Thymus (tissue), 11 donors: ENCODE measurements at regions not wholly inside any gene's neighbourhood (a gene's known extent, or its start where the extent isn't known, plus 50 kb on each side); places are given as distances from the start of the nearest gene placed in this dataset.
"Not testable (repeated sequence)": the region's sequence is repeated elsewhere in the genome, so short reads cannot be mapped to it uniquely, and the experiment has no call there.

Experiments
- DNase-seq, 9 donors: peaks; one replicate each; pipeline ENCODE4 v3.0.0-alpha.2; 2013; ENCODE audit warnings: low spot score in 9 of 9, low read depth in 6 of 9, missing footprints in 1 of 9
- H3K27ac ChIP-seq, 2 donors: one replicate each; pipeline ENCODE4 v1.5.1; 2013; ENCODE audit warnings: control low read depth in 1 of 2, low read depth in 1 of 2, low read length in 1 of 2, mild to moderate bottlenecking in 1 of 2, moderate library complexity in 1 of 2
- H3K27me3 ChIP-seq, 2 donors: one replicate each; pipeline ENCODE4 v1.5.1; 2013; ENCODE audit warnings: low read length in 1 of 2; ENCODE audit not compliant: control insufficient read depth in 2 of 2, insufficient read depth in 1 of 2
- H3K36me3 ChIP-seq, 2 donors: one replicate each; pipeline ENCODE4 v1.5.1; 2013; ENCODE audit warnings: low read length in 1 of 2, mild to moderate bottlenecking in 1 of 2, moderate library complexity in 1 of 2; ENCODE audit not compliant: control insufficient read depth in 2 of 2, insufficient read depth in 2 of 2
- H3K4me1 ChIP-seq, 2 donors: one replicate each; pipeline ENCODE4 v1.5.1; 2013; ENCODE audit warnings: low read length in 2 of 2; ENCODE audit not compliant: control insufficient read depth in 2 of 2, insufficient read depth in 2 of 2
- H3K4me3 ChIP-seq, 2 donors: one replicate each; pipeline ENCODE4 v1.5.1; 2013; ENCODE audit warnings: low read length in 2 of 2, control low read depth in 1 of 2, mild to moderate bottlenecking in 1 of 2
- H3K9me3 ChIP-seq, 2 donors: one replicate each; pipeline ENCODE4 v1.5.1; 2013; ENCODE audit warnings: low read length in 1 of 2, mild to moderate bottlenecking in 1 of 2; ENCODE audit not compliant: control insufficient read depth in 2 of 2, insufficient read depth in 1 of 2
- WGBS: extraction: QIAGEN DNeasy Blood & Tissue Kit; methylation state at CpG from one replicate; pipeline ENCODE4 v1.1.7; 2013; 5-methylcytosine and 5-hydroxymethylcytosine counted together
- donor health status: healthy.

- H3K27me3 ChIP-seq: no peaks in the 10 kb centered on the region
- H3K27ac ChIP-seq: no peak overlapping the region
- H3K4me3 ChIP-seq: no peak overlapping the region
- WGBS: 95% methylated on average over 6 of the region's 6 CpGs
- H3K9me3 ChIP-seq: no peaks in the 10 kb centered on the region
- H3K36me3 ChIP-seq: no peaks in the 10 kb centered on the region
- DNase-seq: no peak
- no peaks in the 10 kb centered on the region for H3K4me1 ChIP-seq
These were observed 69.1 kb upstream of the ITGB1 start for GRCh38 chr10:33027088-33027487.

GRCh38 chr10:33026422-33026821, 68.4 kb upstream of the ITGB1 start:
- H3K27ac ChIP-seq: no peak overlapping the region
- H3K4me1 ChIP-seq: no peaks in the 10 kb centered on the region
- no peaks in the 10 kb centered on the region for H3K36me3 ChIP-seq
- no peaks in the 10 kb centered on the region for H3K27me3 ChIP-seq
- 85% methylated on average over 3 of the region's 3 CpGs for WGBS
- no peak overlapping the region for H3K4me3 ChIP-seq
- DNase-seq: no peak
- H3K9me3 ChIP-seq: no peaks in the 10 kb centered on the region

- DNase-seq: no peak
- WGBS: 97% methylated on average over 4 of the region's 4 CpGs
- no peaks in the 10 kb centered on the region for H3K36me3 ChIP-seq
These were observed 67.9 kb upstream of the ITGB1 start for GRCh38 chr10:33025910-33026309.

GRCh38 chr10:33025039-33025438, 67.0 kb upstream of the ITGB1 start:
- 87% methylated on average over 6 of the region's 6 CpGs for WGBS
- H3K36me3 ChIP-seq: no peaks in the 10 kb centered on the region
- H3K4me3 ChIP-seq: no peak overlapping the region
- no peak for DNase-seq
- no peaks in the 10 kb centered on the region for H3K27me3 ChIP-seq
- no peak overlapping the region for H3K27ac ChIP-seq
- no peaks in the 10 kb centered on the region for H3K9me3 ChIP-seq
- H3K4me1 ChIP-seq: no peaks in the 10 kb centered on the region

More at GRCh38 chr10:33025910-33026309, 67.9 kb upstream of the ITGB1 start:
- Histone ChIP-seq H3K4me3 (no peak overlapping the region), H3K4me1 (no peaks in the 10 kb centered on the region), H3K27me3 (no peaks in the 10 kb centered on the region), H3K27ac (no peak overlapping the region), H3K9me3 (no peaks in the 10 kb centered on the region)

GRCh38 chr10:33022691-33023090, 64.7 kb upstream of the ITGB1 start:
- Histone ChIP-seq H3K36me3 (no peaks in the 10 kb centered on the region), H3K27ac (no peak overlapping the region), H3K4me1 (no peaks in the 10 kb centered on the region), H3K4me3 (no peak overlapping the region), H3K9me3 (no peaks in the 10 kb centered on the region), H3K27me3 (no peaks in the 10 kb centered on the region)
- WGBS: 96% methylated on average over 3 of the region's 3 CpGs
- no peak for DNase-seq

GRCh38 chr10:33022090-33022489, 64.1 kb upstream of the ITGB1 start:
- no peak overlapping the region for H3K4me3 ChIP-seq
- no peak overlapping the region for H3K27ac ChIP-seq
- no peaks in the 10 kb centered on the region for H3K27me3 ChIP-seq
- 93% methylated on average over 4 of the region's 4 CpGs for WGBS
- H3K4me1 ChIP-seq: no peaks in the 10 kb centered on the region
- no peaks in the 10 kb centered on the region for H3K9me3 ChIP-seq
- H3K36me3 ChIP-seq: no peaks in the 10 kb centered on the region
- DNase-seq: no peak

- H3K4me3 ChIP-seq: no peak overlapping the region
- H3K27ac ChIP-seq: no peak overlapping the region
- no peaks in the 10 kb centered on the region for H3K9me3 ChIP-seq
- H3K36me3 ChIP-seq: no peaks in the 10 kb centered on the region
- DNase-seq: no peak
- WGBS: over 99% methylated on average over 2 of the region's 2 CpGs
- no peaks in the 10 kb centered on the region for H3K4me1 ChIP-seq
- H3K27me3 ChIP-seq: no peaks in the 10 kb centered on the region
These were observed 59.0 kb upstream of the ITGB1 start for GRCh38 chr10:33016988-33017387.

GRCh38 chr10:33015761-33016547, 57.9 kb upstream of the ITGB1 start:
- Histone ChIP-seq H3K36me3 (no peaks in the 10 kb centered on the region), H3K27me3 (no peaks in the 10 kb centered on the region), H3K4me3 (no peak overlapping the region), H3K27ac (no peak overlapping the region), H3K4me1 (no peaks in the 10 kb centered on the region), H3K9me3 (no peaks in the 10 kb centered on the region)
- WGBS: 96% methylated on average over 3 of the region's 3 CpGs
- DNase-seq: no peak

GRCh38 chr10:33013331-33013730, 55.3 kb upstream of the ITGB1 start:
- not testable (repeated sequence) for DNase-seq

More at GRCh38 chr10:33013331-33013730, 55.3 kb upstream of the ITGB1 start:
- not testable (repeated sequence) for H3K27ac ChIP-seq, H3K27me3 ChIP-seq, H3K9me3 ChIP-seq, H3K4me3 ChIP-seq, H3K4me1 ChIP-seq, H3K36me3 ChIP-seq
- 97% methylated on average over 25 of the region's 25 CpGs for WGBS
